Naive thymus-derived CD8-positive, alpha-beta T cell (primary cell): ENCODE measurements at regions not wholly inside any gene's neighbourhood (a gene's known extent, or its start where the extent isn't known, plus 50 kb on each side); places are given as distances from the start of the nearest gene placed in this dataset.

Experiments
- ATAC-seq, 2 donors: fragments of 150-1000 bp; cut with Tn5 transposase in 1 of 2; sonication (Bioruptor Pico), chemical (Tn5 transposase) in 1 of 2; 1 replicate in 1 of 2; 2 replicates in 1 of 2; pipeline ENCODE4 v1.10.0; 2021; ENCODE audit warnings: mild to moderate bottlenecking in 2 of 2, moderate library complexity in 2 of 2
- POLR2A ChIA-PET: fragments of 350-600 bp; sonication (Branson Sonifier 250); formaldehyde crosslinking; loops from one replicate; lab custom pipeline; 2021; ENCODE audit warnings: antibody characterized with exemption; lab: Charles Lee
- DNase-seq, 10 donors: peaks; one replicate each; pipeline versions ENCODE4 v3.0.0 to v3.0.0-alpha.2; 2020 to 2022
- H3K27ac Mint-ChIP-seq, 10 donors: one replicate each; pipeline ENCODE4 v1.8.0; 2020 to 2022; ENCODE audit warnings: mild to moderate bottlenecking in 10 of 10, mixed read lengths in 10 of 10, moderate library complexity in 4 of 10, inconsistent platforms in 1 of 10
- H3K27me3 Mint-ChIP-seq, 5 donors: one replicate each; pipeline ENCODE4 v1.8.0; 2021 to 2022; ENCODE audit warnings: mixed read lengths in 5 of 5
- H3K36me3 Mint-ChIP-seq, 3 donors: one replicate each; pipeline ENCODE4 v1.8.0; 2020 to 2022; ENCODE audit warnings: mixed read lengths in 3 of 3, mild to moderate bottlenecking in 2 of 3, inconsistent platforms in 1 of 3
- H3K4me1 Mint-ChIP-seq, 4 donors: one replicate each; pipeline ENCODE4 v1.8.0; 2021 to 2022; ENCODE audit warnings: mixed read lengths in 4 of 4
- H3K4me3 Mint-ChIP-seq, 10 donors: one replicate each; pipeline ENCODE4 v1.8.0; 2020 to 2022; ENCODE audit warnings: mild to moderate bottlenecking in 10 of 10, mixed read lengths in 10 of 10, moderate library complexity in 6 of 10, inconsistent platforms in 1 of 10
- H3K9me3 Mint-ChIP-seq, 9 donors: one replicate each; pipeline ENCODE4 v1.8.0; 2020 to 2022; ENCODE audit warnings: mixed read lengths in 9 of 9, mild to moderate bottlenecking in 3 of 9, inconsistent platforms in 1 of 9, moderate library complexity in 1 of 9

GRCh38 chr4:171573181-171573580, 240.0 kb upstream of the GALNTL6 start:
- Mint-ChIP-seq H3K27me3 (no peaks in the 10 kb centered on the region), H3K9me3 (peaks cover 0 to 25% (median 1%) of the 10 kb centered on the region in 9 donors), H3K4me3 (no peak overlapping the region), H3K4me1 (no peaks in the 10 kb centered on the region), H3K27ac (no peak overlapping the region), H3K36me3 (no peaks in the 10 kb centered on the region)
- DNase-seq = no peak
- POLR2A ChIA-PET = no interaction called here
- ATAC-seq = no peak

DNA sequence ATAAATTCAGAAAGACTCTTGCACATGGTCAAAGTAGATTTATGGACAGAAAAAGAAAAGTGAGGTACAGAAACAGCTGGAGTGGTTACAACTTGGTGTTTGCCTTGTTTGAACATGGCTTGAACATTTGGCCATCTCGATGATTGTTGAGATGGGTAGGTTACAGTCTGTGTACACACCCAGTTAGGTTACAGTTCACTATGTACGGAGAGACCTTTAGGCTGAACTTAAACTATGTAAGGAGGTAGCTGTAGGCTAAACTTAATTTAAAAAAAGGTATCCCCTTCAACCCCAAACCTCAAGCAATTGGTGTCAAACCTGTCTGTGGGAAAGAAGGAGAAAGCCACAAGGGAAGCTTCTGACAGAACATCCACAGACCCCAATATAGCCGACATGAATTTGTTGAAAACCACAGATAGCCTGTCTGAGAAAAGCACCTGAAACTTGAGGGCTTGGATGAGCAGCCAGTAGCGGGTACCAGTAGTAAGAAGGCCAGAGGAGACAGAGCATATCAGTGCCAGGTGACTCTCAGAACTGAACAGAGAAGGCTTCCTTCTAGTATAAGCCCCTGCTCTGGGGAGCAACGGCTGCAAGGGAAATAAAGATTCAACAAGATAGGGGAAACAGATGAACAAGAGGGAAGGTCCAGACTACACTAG, 247.9 kb upstream of the GALNTL6 start:
- Mint-ChIP-seq H3K27ac (no peak overlapping the region), H3K4me3 (no peak overlapping the region), H3K27me3 (peaks cover 0 to 4% (median 0%) of the 10 kb centered on the region in 5 donors), H3K36me3 (no peaks in the 10 kb centered on the region), H3K4me1 (no peaks in the 10 kb centered on the region), H3K9me3 (peaks cover 0 to 12% (median 1%) of the 10 kb centered on the region in 9 donors)
- POLR2A ChIA-PET = no interaction called here
- ATAC-seq (no peak), DNase-seq (no peak)

DNA sequence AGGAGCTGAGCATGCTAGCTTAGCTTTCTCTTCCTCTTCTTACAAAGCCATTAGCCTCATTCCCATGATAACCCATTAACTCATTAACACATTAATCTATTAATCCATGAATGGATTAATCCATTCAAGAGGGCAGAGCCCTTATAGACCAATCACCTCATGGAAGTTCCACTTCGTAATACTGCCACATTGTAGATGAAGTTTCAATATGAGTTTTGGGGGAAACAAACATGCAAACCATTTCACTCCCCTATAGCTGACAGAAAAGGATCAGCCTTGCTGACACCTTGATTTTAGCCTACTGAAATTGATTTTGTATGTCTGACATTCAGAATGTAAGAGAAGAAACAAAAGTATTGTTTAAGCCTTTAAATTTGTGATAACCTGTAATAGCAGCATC, 251.8 kb upstream of the GALNTL6 start:
- H3K27ac Mint-ChIP-seq = no peak overlapping the region
- no peak for ATAC-seq

GRCh38 chr4:171553961-171554360, 259.2 kb upstream of the GALNTL6 start:
- POLR2A ChIA-PET = no interaction called here
- H3K36me3 Mint-ChIP-seq = no peaks in the 10 kb centered on the region
- no peak overlapping the region for H3K27ac Mint-ChIP-seq
- no peaks in the 10 kb centered on the region for H3K4me1 Mint-ChIP-seq
- H3K9me3 Mint-ChIP-seq = peaks cover 0 to 7% (median 0%) of the 10 kb centered on the region in 9 donors
- no peak for DNase-seq
- no peak overlapping the region for H3K4me3 Mint-ChIP-seq
- ATAC-seq = no peak
- H3K27me3 Mint-ChIP-seq = no peaks in the 10 kb centered on the region

More for the DNA sequence above, 251.8 kb upstream of the GALNTL6 start:
- no peaks in the 10 kb centered on the region for H3K36me3 Mint-ChIP-seq
- H3K4me1 Mint-ChIP-seq = no peaks in the 10 kb centered on the region
- no peak overlapping the region for H3K4me3 Mint-ChIP-seq
- H3K9me3 Mint-ChIP-seq = peaks cover 0 to 12% (median 0%) of the 10 kb centered on the region in 9 donors
- no peak for DNase-seq
- H3K27me3 Mint-ChIP-seq = peaks cover 0 to 4% (median 0%) of the 10 kb centered on the region in 5 donors
- POLR2A ChIA-PET = no interaction called here

DNA sequence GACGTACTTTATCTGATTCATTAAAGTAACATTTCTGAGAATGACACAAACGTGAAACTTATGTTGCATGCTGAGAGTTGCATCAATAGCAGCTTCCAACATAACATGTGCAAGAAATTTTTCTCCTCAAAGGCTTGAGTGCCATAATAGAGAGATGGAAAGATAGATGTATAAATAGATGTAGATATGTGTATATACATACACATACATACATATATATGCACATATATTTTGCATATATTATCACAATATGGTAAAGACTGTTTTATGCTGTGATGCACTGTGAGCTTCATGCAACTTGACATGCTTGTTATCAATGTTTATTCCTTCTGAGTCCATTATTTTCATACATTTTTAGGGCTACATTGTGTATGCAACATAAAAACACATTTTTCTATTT, 270.6 kb upstream of the GALNTL6 start:
- ATAC-seq (no peak), DNase-seq (no peak)
- H3K27ac Mint-ChIP-seq = no peak overlapping the region
- H3K9me3 Mint-ChIP-seq = peaks cover 0 to 25% (median 3%) of the 10 kb centered on the region in 9 donors
- H3K27me3 Mint-ChIP-seq = no peaks in the 10 kb centered on the region
- no peaks in the 10 kb centered on the region for H3K4me1 Mint-ChIP-seq
- POLR2A ChIA-PET = no interaction called here
- no peak overlapping the region for H3K4me3 Mint-ChIP-seq
- no peaks in the 10 kb centered on the region for H3K36me3 Mint-ChIP-seq

GRCh38 chr4:171538601-171539100, 274.6 kb upstream of the GALNTL6 start:
- no peak for ATAC-seq
- H3K27me3 Mint-ChIP-seq = no peaks in the 10 kb centered on the region
- no peak for DNase-seq
- POLR2A ChIA-PET = no interaction called here
- no peaks in the 10 kb centered on the region for H3K36me3 Mint-ChIP-seq
- H3K4me1 Mint-ChIP-seq = no peaks in the 10 kb centered on the region
- no peak overlapping the region for H3K27ac Mint-ChIP-seq
- peaks cover 0 to 11% (median 6%) of the 10 kb centered on the region in 9 donors for H3K9me3 Mint-ChIP-seq
- H3K4me3 Mint-ChIP-seq = no peak overlapping the region

DNA sequence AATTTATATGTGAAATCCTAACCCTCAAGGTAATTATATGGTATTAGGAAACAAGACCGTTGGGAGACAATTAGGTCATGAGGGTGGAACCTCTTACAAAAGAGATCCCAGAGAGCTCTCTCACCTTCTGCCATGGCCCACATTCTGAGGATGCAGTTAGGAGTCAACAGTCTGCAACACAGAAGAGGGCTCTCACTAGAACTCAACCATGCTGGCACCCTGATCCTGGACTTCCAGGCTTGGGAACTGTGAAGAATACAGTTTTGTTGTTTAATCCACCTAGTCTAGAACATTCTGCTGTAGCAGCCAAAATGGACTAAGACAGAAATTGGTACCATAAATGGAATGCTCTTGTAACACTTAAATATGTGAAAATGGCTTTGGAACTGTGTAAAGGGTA, 278.8 kb upstream of the GALNTL6 start:
- H3K4me3 Mint-ChIP-seq = no peak overlapping the region
- H3K9me3 Mint-ChIP-seq = peaks cover 0 to 7% (median 3%) of the 10 kb centered on the region in 9 donors
- no peak overlapping the region for H3K27ac Mint-ChIP-seq
- no peaks in the 10 kb centered on the region for H3K36me3 Mint-ChIP-seq
- no peaks in the 10 kb centered on the region for H3K4me1 Mint-ChIP-seq
- H3K27me3 Mint-ChIP-seq = no peaks in the 10 kb centered on the region
- no peak for DNase-seq
- POLR2A ChIA-PET = no interaction called here
- no peak for ATAC-seq

- Mint-ChIP-seq H3K9me3 (peaks cover 0 to 7% (median 3%) of the 10 kb centered on the region in 9 donors), H3K27ac (no peak overlapping the region), H3K27me3 (no peaks in the 10 kb centered on the region), H3K4me1 (no peaks in the 10 kb centered on the region), H3K4me3 (no peak overlapping the region), H3K36me3 (no peaks in the 10 kb centered on the region)
- ATAC-seq (no peak), DNase-seq (no peak)
- POLR2A ChIA-PET = no interaction called here
Measured at GRCh38 chr4:171532968-171533367, 280.2 kb upstream of the GALNTL6 start.

GRCh38 chr4:171524903-171525302, 288.3 kb upstream of the GALNTL6 start:
- Mint-ChIP-seq H3K27me3 (no peaks in the 10 kb centered on the region), H3K9me3 (peaks cover 0 to 8% (median 0%) of the 10 kb centered on the region in 9 donors), H3K36me3 (no peaks in the 10 kb centered on the region), H3K4me3 (no peak overlapping the region), H3K27ac (no peak overlapping the region), H3K4me1 (no peaks in the 10 kb centered on the region)
- ATAC-seq (no peak), DNase-seq (no peak)
- POLR2A ChIA-PET = no interaction called here

- H3K27ac Mint-ChIP-seq = no peak overlapping the region
- H3K4me3 Mint-ChIP-seq = no peak overlapping the region
- ATAC-seq = no peak
- DNase-seq = no peak
- peaks cover 0 to 3% (median 0%) of the 10 kb centered on the region in 5 donors for H3K27me3 Mint-ChIP-seq
- no peaks in the 10 kb centered on the region for H3K36me3 Mint-ChIP-seq
- H3K9me3 Mint-ChIP-seq = peaks cover 0 to 16% (median under 1%) of the 10 kb centered on the region in 9 donors
- H3K4me1 Mint-ChIP-seq = peaks cover 0 to 2% (median 0%) of the 10 kb centered on the region in 4 donors
- POLR2A ChIA-PET = no interaction called here
Measured at GRCh38 chr4:171521726-171522125, 291.5 kb upstream of the GALNTL6 start.

DNA sequence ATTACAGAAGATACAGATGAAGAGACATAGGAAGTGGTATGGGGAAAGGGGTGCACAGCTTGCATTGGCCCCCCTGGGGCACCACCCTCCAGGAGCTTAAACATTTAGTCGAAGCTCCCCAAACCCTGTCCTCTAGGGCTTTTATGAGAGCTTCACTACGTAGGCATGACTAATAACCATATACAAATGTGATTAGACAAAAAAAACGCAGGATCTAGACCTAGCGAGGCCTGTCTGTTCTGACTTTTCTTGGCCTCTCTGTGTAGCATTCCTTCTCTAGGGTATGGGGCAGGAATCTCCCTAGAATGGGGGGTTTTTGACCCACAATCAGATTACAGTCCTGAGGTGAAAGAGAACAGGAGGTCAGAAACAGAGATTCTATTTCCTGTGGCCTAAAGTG, 293.7 kb upstream of the GALNTL6 start:
- ATAC-seq = no peak
- H3K4me3 Mint-ChIP-seq = no peak overlapping the region
- POLR2A ChIA-PET = no interaction called here
- peaks cover 0 to 14% (median 2%) of the 10 kb centered on the region in 9 donors for H3K9me3 Mint-ChIP-seq
- H3K36me3 Mint-ChIP-seq = no peaks in the 10 kb centered on the region
- H3K4me1 Mint-ChIP-seq = peaks cover 0 to 2% (median 0%) of the 10 kb centered on the region in 4 donors
- H3K27me3 Mint-ChIP-seq = peaks cover 0 to 3% (median 0%) of the 10 kb centered on the region in 5 donors
- H3K27ac Mint-ChIP-seq = no peak overlapping the region
- DNase-seq = no peak

DNA sequence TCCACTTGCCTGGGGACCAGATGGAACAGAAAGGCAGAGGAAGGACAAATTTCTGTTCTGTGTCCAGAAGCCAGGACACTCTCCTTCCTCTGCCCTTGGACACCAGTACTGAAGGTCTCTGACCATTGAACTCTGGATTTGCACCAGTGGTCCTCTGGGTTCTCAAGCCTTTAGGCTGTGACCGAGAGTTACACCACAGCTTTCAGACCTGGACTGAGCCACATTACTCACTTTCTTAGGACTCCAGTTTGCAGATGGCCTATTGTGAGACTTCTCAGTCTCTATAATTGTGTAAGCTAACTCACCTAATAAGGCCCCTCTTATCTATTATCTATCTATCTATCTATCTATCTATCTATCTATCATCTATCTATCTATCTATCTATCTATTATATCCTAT, 295.3 kb upstream of the GALNTL6 start:
- no peak overlapping the region for H3K4me3 Mint-ChIP-seq
- peaks cover 0 to 10% (median 2%) of the 10 kb centered on the region in 9 donors for H3K9me3 Mint-ChIP-seq
- peaks cover 0 to 2% (median 0%) of the 10 kb centered on the region in 4 donors for H3K4me1 Mint-ChIP-seq
- DNase-seq (no peak), ATAC-seq (no peak)
- POLR2A ChIA-PET = no interaction called here
- H3K36me3 Mint-ChIP-seq = no peaks in the 10 kb centered on the region
- H3K27ac Mint-ChIP-seq = no peak overlapping the region
- peaks cover 0 to 3% (median 0%) of the 10 kb centered on the region in 5 donors for H3K27me3 Mint-ChIP-seq

GRCh38 chr4:171516694-171517093, 296.5 kb upstream of the GALNTL6 start:
- peaks cover 0 to 3% (median 0%) of the 10 kb centered on the region in 5 donors for H3K27me3 Mint-ChIP-seq
- peaks cover 0 to 2% (median 0%) of the 10 kb centered on the region in 4 donors for H3K4me1 Mint-ChIP-seq
- no peaks in the 10 kb centered on the region for H3K36me3 Mint-ChIP-seq
- H3K27ac Mint-ChIP-seq = no peak overlapping the region
- POLR2A ChIA-PET = no interaction called here
- no peak overlapping the region for H3K4me3 Mint-ChIP-seq
- DNase-seq (no peak), ATAC-seq (no peak)
- H3K9me3 Mint-ChIP-seq = peaks cover 0 to 15% (median 10%) of the 10 kb centered on the region in 9 donors

GRCh38 chr4:171484681-171485080, 328.5 kb upstream of the GALNTL6 start:
- H3K27ac Mint-ChIP-seq = no peak overlapping the region
- no peaks in the 10 kb centered on the region for H3K36me3 Mint-ChIP-seq
- ATAC-seq = no peak
- no peaks in the 10 kb centered on the region for H3K27me3 Mint-ChIP-seq
- H3K4me1 Mint-ChIP-seq = no peaks in the 10 kb centered on the region
- POLR2A ChIA-PET = no interaction called here
- no peak overlapping the region for H3K4me3 Mint-ChIP-seq
- no peak for DNase-seq
- H3K9me3 Mint-ChIP-seq = peaks cover 0 to 20% (median 3%) of the 10 kb centered on the region in 9 donors
